Testis (tissue), 2 donors: ENCODE measurements at regions not wholly inside any gene's neighbourhood (a gene's known extent, or its start where the extent isn't known, plus 50 kb on each side); places are given as distances from the start of the nearest gene placed in this dataset.

Experiments used
- DNase-seq: peaks from one replicate; pipeline ENCODE4 v3.0.0-alpha.2; 2019
- H3K27ac ChIP-seq, 2 donors: fragments of 200-600 bp; sonication (generic); one replicate each; pipeline ENCODE4 v1.5.1; 2019
- H3K27me3 ChIP-seq: fragments of 200-600 bp; sonication (generic); one replicate; pipeline ENCODE4 v1.5.1; 2019
- H3K36me3 ChIP-seq: fragments of 200-600 bp; sonication (generic); one replicate; pipeline ENCODE4 v1.5.1; 2017; ENCODE audit warnings: low read depth; ENCODE audit errors: missing control alignments
- H3K4me1 ChIP-seq: fragments of 200-600 bp; sonication (generic); one replicate; pipeline ENCODE4 v1.5.1; 2019
- H3K4me3 ChIP-seq, 2 donors: fragments of 200-600 bp; sonication (generic); one replicate each; pipeline ENCODE4 v1.5.1; 2017 to 2019
- H3K9me3 ChIP-seq: fragments of 200-600 bp; sonication (generic); one replicate; pipeline ENCODE4 v1.5.1; 2017
- CTCF ChIP-seq, 3 experiments: fragments of 450-650 bp in 2 of 3; fragments of 200-600 bp in 1 of 3; sonication (generic) in 1 of 3; IDR thresholded peaks; one replicate each; pipeline ENCODE4 v1.5.1; 2016 to 2019; ENCODE audit warnings: antibody characterized with exemption in 3 of 3, mild to moderate bottlenecking in 2 of 3, moderate library complexity in 1 of 3
- POLR2A ChIP-seq: fragments of 450-650 bp; IDR thresholded peaks from one replicate; pipeline ENCODE4 v1.6.1; 2017; ENCODE audit warnings: antibody characterized with exemption, mild to moderate bottlenecking, moderate library complexity
- WGBS, 2 donors: methylation state at CpG; one replicate each; pipeline ENCODE4 v1.1.5; 2018; 5-methylcytosine and 5-hydroxymethylcytosine counted together
- intact Hi-C: fragments of 100-400 bp; cut with DNase I; formaldehyde crosslinking; loops from one replicate; pipeline ENCODE4 v1.15.1; 2023; ENCODE audit warnings: low total_unique reads

- intact Hi-C loops: no loop called here
- Histone ChIP-seq H3K27ac (no peak overlapping the region), H3K36me3 (no peaks in the 10 kb centered on the region), H3K4me3 (no peak overlapping the region), H3K4me1 (no peaks in the 10 kb centered on the region), H3K27me3 (no peaks in the 10 kb centered on the region), H3K9me3 (no peaks in the 10 kb centered on the region)
- no peak for TF ChIP-seq POLR2A
- TF ChIP-seq CTCF (IDR thresholded peaks at IDR 0.05): no peak
- 67 to 68% methylated on average over 1 of the region's 1 CpG for WGBS, 2 donors
- no peak for DNase-seq
These were observed 282.0 kb downstream of the SEC23IP start for GRCh38 chr10:120174491-120174890.

- H3K36me3 ChIP-seq: no peaks in the 10 kb centered on the region
- no peak overlapping the region for H3K4me3 ChIP-seq
- WGBS, 2 donors: 86 to 87% methylated on average over 10 of the region's 10 CpGs
- no peaks in the 10 kb centered on the region for H3K4me1 ChIP-seq
- no peaks in the 10 kb centered on the region for H3K27me3 ChIP-seq
- TF ChIP-seq POLR2A (no peak), CTCF (IDR thresholded peaks at IDR 0.05) (no peak)
- intact Hi-C loops: no loop called here
- H3K9me3 ChIP-seq: no peaks in the 10 kb centered on the region
- DNase-seq: no peak
- H3K27ac ChIP-seq: no peak overlapping the region
These were observed 279.7 kb upstream of the PLPP4 start for GRCh38 chr10:120177330-120177729.

- Histone ChIP-seq H3K4me1 (no peaks in the 10 kb centered on the region), H3K36me3 (no peaks in the 10 kb centered on the region), H3K9me3 (no peaks in the 10 kb centered on the region), H3K27me3 (no peaks in the 10 kb centered on the region), H3K4me3 (no peak overlapping the region), H3K27ac (no peak overlapping the region)
- intact Hi-C loops: no loop called here
- no peak for TF ChIP-seq POLR2A
- TF ChIP-seq CTCF (IDR thresholded peaks at IDR 0.05): no peak
- DNase-seq: no peak
- WGBS, 2 donors: 65 to 71% methylated on average over 3 of the region's 3 CpGs
These were observed 276.9 kb upstream of the PLPP4 start for GRCh38 chr10:120180160-120180559.

GRCh38 chr10:120181154-120181553, 275.9 kb upstream of the PLPP4 start:
- 64 to 69% methylated on average over 8 of the region's 8 CpGs for WGBS, 2 donors

More at GRCh38 chr10:120181154-120181553, 275.9 kb upstream of the PLPP4 start:
- no peak overlapping the region for H3K4me3 ChIP-seq
- no peaks in the 10 kb centered on the region for H3K36me3 ChIP-seq
- no peaks in the 10 kb centered on the region for H3K27me3 ChIP-seq
- no peaks in the 10 kb centered on the region for H3K4me1 ChIP-seq
- H3K9me3 ChIP-seq: no peaks in the 10 kb centered on the region
- DNase-seq: no peak
- intact Hi-C loops: no loop called here
- no peak overlapping the region for H3K27ac ChIP-seq
- TF ChIP-seq CTCF (IDR thresholded peaks at IDR 0.05) (no peak), POLR2A (no peak)
